Activated CD4-positive, alpha-beta T cell treated with anti-CD3 and anti-CD28 coated beads, Interleukin-2, amount 50 U/mL, for 48 hours (primary cell): ENCODE measurements at regions not wholly inside any gene's neighbourhood (a gene's known extent, or its start where the extent isn't known, plus 50 kb on each side); places are given as distances from the start of the nearest gene placed in this dataset.

Experiments
- DNase-seq, 2 experiments: peaks; one replicate each; pipeline ENCODE4 v3.0.0-alpha.2; 2020

DNA sequence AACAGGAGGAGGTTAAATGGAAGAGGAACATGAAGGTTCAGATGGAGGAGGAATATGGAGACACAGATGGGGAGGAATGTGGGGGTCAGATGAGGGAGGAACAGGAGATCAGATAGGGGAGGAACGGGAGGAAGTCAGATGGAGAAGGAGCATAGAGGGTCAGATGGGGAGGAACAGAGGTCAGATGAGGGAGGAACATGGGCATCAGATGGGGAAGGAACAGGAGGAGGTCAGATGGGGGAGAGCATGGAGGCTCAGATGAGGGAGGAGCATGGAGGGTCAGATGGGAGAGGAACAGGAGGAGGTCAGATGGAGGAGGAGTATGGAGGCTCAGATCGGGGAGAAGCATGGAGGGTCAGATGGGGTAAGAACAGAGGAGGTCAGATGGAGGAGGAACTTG lies 290.6 kb downstream of the BMP7 start:
- DNase-seq, result no peak

- DNase-seq, result no peak
Measured at GRCh38 chr20:56976336-56976735, 290.1 kb downstream of the BMP7 start.

GRCh38 chr20:56978475-56978874 lies 288.0 kb downstream of the BMP7 start:
- no peak for DNase-seq

DNA sequence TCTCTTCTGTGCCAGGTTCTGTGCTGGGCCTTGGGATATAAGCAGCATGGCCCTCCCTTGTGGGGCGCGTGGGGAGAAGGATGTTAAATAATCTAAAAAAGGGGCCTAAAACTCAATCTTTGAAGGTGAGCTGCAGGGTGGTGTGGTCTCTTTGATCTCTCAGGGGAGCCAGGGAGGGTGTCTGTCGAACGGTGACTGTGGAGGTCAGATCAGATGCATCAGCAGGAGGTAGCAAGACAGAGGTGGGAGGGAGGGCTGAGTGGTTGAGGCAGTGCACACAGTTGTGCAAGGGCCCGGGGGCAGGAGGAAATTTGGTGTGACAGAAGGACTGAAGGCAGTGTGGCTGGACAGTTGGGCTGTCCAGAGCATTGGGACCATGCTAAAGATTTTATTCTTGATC lies 287.3 kb downstream of the BMP7 start:
- DNase-seq, result no peak

GRCh38 chr20:56981301-56981700 lies 285.1 kb downstream of the BMP7 start:
- DNase-seq, result no peak

- no peak for DNase-seq
Measured at GRCh38 chr20:56983813-56984212, 282.6 kb downstream of the BMP7 start.

DNA sequence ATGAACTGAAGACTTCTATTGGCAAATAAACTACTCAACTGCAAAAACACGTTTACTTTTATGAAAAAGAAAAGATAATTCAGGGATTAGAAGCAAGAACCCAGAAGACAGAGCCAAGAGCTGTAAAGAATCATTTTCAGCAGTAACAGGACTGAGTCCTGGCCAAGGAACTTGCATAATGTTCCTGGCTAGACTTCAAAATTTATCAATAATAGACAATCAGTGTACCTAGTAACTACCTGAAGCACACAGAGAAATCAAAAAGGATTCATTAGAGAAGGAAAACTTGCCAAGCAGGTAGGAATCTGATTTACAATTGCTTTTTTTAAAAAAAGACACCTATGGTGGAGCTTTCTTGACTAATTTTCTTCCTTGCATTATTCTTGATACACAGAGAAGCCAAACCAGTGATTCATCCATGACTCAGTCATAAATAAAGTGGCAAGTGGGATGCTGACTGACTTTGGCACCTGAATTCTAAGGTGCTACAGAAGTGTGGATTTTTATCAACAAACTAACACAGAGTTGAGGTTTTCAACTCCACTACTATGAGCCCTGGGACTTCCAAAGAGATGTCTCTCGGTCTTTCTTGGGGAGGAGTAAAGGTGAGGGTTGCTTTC lies 281.3 kb downstream of the BMP7 start:
- DNase-seq, result no peak

DNA sequence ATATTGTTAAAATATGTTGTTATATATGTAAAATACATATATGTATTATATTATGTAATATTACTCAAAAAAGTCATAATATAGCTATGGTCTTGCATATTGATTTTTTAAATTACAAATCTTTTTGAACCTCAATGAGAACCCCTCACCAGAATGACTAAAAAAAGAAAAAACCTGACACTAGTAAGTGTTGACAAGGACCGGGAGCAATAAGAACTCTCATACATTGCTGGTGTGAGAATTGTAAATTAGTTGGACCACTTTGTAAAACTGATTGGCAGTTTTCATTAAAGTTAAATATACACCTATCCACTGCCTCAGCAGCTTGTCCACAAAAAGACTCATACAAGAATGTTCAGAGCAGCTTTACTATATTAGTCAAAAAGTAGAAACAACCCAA lies 280.0 kb downstream of the BMP7 start:
- DNase-seq, result no peak

GRCh38 chr20:56986931-56987720 lies 279.3 kb downstream of the BMP7 start:
- no peak for DNase-seq

GRCh38 chr20:56987986-56988385 lies 278.5 kb downstream of the BMP7 start:
- no peak for DNase-seq

- no peak for DNase-seq
Measured at GRCh38 chr20:56988446-56988845, 278.0 kb downstream of the BMP7 start.

DNA sequence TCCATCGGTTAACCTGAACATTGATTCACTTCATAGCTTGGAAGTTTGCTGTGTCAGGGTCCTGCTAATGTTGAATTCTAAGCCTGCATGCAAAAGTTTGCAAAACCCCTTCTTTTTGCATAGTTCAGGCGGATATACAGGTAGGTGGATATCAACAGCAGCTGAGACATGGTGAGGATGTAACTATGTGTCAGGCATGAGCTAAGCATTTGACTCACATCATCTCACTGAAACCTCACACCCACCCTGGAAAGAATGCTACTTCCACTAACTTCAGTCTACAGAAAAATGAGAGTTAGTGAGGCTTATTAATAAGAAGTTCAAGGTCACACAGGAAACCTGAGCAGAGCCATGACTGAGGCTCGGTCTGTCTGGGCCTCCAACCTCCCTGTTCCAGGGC lies 276.9 kb downstream of the BMP7 start:
- DNase-seq, result no peak

DNA sequence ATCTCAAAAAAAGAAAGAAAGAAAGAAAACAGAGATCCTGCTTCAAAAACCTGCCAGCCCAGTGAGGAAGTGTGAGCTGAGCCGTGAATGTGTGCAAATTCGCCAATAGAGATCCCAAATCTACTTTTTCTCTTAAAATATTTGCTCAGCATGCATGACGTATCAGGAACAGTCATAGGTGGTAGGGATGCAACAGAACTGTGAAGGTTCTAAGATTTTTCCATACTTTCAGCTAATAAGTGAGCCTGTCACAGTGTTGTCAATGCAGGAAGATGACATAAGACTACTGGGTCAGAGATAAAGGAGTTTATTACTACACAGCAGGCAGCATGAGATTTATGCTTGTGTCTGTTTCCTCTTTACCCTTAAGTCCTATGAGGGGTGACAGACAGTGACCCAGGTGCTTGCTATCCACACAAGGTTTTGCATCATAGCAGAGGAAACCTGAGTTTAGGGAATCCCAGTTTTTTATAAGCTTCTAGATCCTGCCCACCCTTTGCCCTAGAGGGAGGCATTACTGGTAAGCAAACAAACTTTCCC lies 273.4 kb downstream of the BMP7 start:
- no peak for DNase-seq

GRCh38 chr20:56994006-56994405 lies 272.4 kb downstream of the BMP7 start:
- DNase-seq, result no peak

GRCh38 chr20:56995149-56995548 lies 271.3 kb downstream of the BMP7 start:
- no peak for DNase-seq

GRCh38 chr20:56995635-56996075 lies 270.8 kb downstream of the BMP7 start:
- DNase-seq, result peak; percentile 15 to 17

DNA sequence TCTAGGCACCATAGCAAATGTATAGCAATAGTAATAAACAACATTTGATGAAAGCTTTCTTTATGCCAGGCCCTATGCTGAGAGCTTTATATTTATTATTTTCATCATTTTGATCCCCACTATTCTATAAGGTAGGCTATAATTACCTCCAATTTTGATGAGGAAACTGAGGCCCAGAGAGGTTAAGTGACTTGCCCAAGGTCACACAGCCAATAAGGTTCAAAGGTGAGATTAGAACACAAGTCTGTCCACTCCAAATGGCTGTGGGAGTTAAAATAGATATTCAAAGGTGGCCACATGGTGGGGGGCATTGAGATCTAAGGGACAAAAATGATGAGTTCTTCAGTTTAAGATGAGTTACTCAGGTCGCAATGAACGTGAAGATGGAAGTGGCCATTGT lies 269.9 kb downstream of the BMP7 start:
- DNase-seq, result no peak

DNA sequence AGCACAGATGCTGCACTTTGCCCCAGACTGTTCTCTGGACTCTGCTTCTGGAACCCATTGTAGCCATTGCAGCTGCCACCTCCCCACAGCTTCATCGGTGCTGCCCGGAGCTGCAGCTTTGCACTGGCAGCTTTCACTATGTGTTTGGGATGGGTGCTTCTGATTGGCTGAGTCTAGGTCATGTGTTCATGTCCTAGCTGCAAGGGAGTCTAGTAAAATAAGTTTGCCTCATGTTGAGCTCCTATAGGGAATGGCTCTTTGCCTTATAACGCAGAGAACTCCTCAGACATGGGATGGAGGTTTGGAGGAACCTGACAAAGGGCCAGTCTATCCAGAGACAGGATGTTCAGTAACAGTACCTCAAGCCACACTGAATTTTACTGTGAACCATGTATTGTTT lies 268.0 kb downstream of the BMP7 start:
- DNase-seq, result no peak

GRCh38 chr20:57000441-57000968 lies 265.9 kb downstream of the BMP7 start:
- DNase-seq, result no peak

- no peak for DNase-seq
Measured at GRCh38 chr20:57001126-57001767, 265.2 kb downstream of the BMP7 start.

DNA sequence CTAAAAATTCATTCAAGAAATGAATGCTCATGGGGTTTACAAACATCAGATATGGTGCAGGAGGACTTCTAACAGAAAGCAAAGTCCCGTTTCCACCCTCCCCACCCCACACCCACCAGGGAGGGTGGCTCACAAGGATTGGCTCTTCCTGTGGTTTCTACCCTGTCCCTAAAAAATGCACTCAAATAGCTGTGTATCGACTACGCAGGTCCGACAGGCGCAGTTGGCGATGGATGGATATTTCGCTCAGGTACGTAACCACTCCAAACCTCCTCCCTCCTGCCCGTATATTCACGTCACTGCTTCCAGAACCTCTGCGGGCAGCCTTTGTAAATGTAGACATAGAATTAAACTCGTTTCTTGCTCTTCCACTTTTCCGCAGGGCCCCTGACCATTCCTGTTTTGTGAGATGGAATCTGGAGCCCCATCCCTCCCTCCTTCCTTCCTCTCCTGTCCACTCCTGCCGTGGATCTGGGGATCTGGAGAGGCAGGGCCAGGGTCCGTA lies 264.3 kb downstream of the BMP7 start:
- no peak for DNase-seq

GRCh38 chr20:57003012-57003411 lies 263.4 kb downstream of the BMP7 start:
- DNase-seq, result no peak

DNA sequence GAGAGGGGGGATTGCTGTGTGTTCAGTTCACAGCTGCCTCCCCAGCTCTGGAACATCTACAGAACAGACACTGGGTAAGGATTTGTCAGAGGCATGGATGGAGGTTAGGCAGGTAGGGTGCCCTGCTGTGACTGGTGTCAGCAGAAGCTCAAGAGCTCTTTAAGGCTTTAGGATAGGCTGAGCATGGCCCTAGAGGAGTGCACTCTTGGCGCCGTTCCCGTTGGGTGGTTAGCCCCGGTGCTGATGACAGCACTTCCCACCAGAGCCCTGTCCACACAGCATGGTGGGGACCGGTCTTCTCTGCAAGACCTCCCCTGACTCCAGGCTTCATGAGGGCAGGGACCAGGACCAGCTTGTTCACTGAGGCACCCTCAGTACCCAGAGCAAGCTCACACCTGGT lies 262.0 kb downstream of the BMP7 start:
- no peak for DNase-seq
